ENCODE measurements at regions not wholly inside any gene's neighbourhood (a gene's known extent, or its start where the extent isn't known, plus 50 kb on each side); places are given as distances from the start of the nearest gene placed in this dataset.
"Not testable (repeated sequence)": the region's sequence is repeated elsewhere in the genome, so short reads cannot be mapped to it uniquely, and the experiment has no call there.

DNA sequence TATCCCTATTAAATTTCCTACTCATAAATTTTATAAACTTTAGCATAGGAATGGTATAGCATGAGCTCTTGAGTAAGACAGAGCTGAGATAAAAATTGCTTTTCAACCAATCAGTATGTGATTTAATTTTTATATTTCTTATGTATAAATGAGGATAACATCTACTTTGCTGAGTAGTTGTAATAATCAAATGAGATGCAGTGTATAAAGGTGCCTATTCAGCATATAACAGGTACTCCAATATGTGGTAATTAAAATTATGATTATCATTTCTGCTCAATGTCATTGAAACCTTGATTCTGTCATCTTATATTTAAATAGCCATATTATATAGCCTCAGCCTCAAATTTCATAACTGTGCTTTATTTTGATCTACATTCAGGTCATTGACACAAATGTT lies 700.4 kb upstream of the SLC8A1 start:
- no peak for DNase-seq (ENCODE audit: low read depth in 2 of 2)

DNA sequence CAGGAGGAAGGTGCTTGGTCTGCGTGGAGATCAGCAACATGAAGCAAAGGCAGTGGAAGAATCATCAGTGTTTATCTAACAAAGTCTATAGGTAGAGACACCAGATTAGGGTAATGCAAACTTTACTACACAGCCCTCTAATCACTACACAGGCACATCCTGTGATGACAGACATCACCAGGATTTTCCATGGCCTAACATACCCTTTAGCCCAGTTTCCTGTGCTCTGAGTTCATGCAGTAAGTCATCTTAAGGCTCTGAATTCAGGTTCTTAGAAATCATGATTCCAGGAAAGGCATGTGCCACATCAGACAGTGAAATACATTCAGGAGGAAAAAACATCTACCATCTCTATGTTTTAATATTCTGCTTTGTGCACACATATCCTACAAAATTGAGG lies 708.5 kb upstream of the SLC8A1 start:
- no peak for DNase-seq (ENCODE audit: low read depth in 2 of 2)

DNA sequence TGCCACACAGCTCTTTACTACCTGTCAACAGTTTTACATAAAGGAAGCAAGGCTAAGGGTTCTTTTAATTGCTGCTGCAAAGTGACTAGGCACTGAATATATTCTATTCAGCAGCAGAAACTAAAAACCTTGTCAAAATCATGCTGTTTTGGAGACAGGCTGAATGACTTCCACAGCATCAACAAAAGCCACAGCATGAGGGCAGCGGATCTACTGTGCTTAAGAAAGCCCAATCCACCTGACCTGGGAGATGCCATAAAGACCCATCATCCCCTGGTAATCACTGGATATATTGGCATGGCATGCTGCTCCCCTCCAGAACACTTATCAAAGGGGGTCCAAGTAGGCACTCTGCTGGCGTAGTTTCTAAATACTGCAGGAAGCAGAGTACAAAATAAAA lies 715.1 kb upstream of the SLC8A1 start:
- no peak for DNase-seq (ENCODE audit: low read depth in 2 of 2)

DNA sequence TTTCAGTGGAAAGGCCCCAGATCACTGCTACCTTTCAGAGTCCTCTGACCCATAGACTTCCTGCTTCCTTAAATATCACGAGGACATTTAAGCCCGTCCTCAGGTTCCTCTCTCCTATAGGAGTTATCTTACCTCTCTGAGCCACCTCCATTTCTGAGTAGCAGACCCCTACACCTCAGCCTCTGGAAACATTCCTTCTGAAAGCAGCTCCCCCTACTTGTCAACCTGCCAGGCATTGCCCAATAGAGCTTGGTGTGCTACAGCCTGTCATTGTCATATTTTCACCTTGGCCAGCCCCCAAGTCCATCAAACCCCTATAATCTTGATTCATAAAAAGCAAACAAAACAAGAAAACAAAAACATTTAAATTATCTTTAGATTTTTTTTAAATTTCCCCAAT lies 717.9 kb upstream of the SLC8A1 start:
- DNase-seq (ENCODE audit: low read depth in 2 of 2): no peak

DNA sequence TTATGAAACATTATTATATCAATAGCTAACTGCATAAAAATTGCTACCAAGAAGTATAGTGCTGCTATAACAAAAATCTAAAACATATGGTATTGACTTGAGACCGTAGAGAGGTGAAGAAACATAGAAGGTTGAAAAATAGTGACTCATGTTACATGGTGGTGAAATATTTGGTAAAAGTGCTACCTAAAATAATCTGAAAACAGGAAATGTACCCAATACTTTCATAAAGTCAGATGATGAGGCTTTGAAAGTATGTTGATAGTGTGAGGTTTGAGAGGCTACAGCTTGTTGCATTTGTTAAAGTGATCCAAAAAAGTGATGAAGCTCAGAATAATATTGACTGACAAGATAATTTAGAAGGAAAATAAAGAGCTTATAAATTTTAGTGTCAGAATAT lies 718.7 kb upstream of the SLC8A1 start:
- DNase-seq (ENCODE audit: low read depth in 2 of 2): no peak

DNA sequence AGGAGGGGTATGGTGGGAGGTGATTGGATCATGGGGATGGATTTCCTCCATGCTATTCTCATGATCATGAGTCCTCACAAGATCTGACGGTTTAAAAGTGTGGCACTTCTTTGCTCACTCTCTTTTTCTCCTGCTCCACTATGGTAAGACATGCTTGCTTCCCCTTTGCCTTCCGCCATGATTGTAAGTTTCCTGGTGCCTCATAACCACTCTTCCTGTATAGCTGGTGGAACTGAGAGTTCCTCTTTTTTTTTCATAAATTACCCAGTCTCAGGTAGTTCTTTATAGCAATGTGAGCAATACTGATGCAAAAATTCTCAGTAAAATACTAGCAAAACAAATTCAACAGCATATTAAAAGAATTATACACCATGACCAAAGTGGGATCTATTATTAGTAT lies 728.5 kb upstream of the SLC8A1 start:
- DNase-seq (ENCODE audit: low read depth in 2 of 2): no peak

DNA sequence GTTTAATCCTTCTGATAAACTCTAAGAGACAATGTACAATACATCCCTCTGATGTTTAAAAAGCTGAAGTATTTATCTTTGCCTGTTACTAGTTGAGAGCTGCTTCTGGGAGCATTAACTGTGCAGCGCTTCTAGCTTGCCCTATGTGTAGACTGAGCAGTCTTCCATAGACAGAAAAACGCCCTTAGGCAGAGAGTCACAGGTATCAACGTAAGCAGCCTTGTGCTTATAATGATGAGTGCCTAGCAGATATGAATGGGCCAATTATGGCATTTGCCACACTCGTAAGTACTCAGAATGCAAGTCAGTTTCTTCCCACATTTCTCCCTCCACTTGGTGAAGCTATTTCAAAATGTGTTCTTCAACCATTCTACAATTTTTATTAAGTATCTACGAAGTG lies 731.1 kb upstream of the SLC8A1 start:
- no peak for DNase-seq (ENCODE audit: low read depth in 2 of 2)

DNA sequence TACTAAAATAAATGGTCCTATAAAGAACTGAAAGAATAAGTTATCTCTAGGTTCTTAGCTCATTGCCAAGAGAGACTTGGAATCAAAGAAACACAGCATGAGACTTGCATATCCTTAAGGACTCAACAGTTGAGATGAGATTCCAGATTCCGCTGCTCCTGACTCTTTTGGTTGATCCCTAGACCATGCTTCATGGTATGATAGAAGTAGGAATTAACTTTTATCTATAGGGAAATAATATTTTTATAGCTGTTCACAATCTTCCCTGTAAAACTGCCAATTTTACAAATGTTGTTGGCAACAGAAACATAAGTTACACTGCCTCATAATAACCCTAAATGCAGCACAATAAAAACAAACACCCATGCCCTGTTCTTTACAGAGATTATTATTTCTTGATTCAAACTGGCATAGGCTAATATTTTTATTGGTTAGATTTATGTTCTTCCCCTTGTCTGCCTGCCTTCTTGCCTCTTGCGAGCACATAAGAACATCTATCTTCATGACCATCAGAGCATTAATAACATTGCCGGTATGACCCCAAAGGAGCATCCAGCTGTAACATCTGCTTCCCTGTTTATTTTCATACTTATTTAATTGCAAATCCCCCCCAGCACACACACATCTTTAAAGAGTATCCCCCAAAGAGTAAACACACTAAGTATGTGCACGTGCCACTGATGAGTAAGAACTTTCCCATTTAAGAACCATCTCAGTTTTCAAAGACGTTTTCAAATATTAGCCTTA lies 735.7 kb upstream of the SLC8A1 start:
- no peak for DNase-seq (ENCODE audit: low read depth in 2 of 2)

DNA sequence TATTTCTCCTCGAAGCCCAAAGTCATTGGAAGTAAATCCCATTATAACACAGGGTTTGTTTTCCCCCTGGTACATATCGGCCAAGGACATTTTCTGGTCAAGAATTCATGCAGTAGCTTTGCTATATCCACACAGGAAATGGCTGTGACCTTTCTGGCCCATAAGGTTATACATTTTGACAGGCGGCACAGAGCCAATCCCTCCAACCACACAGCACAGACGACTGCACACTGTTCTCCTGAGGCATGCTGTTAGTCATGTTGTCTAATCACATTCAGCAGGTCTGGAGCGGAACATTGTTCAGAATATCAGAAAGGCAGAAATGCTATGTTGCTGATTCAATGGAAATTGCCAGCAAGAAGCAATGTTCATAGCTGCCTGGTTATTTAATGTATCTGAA lies 742.3 kb upstream of the SLC8A1 start:
- DNase-seq (ENCODE audit: low read depth in 2 of 2): no peak

DNA sequence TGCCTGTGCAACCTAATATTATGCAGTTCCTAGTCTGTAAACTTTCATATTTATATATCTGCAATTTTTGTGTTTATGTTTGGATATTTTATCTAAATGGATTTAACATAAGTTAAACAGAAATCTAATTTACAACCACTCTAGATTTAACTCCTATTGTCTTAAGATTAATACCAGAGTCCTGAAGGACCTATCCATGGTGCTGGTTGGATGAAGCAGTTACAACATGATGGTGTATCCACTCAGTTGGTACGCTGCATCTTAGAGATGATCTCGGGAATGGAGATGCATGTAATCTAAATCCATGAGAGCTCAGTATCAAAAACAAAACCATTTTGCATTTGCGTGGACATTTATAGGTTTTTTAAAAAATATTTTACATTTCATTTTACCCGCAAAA lies 745.9 kb upstream of the SLC8A1 start:
- DNase-seq (ENCODE audit: low read depth in 2 of 2): no peak

DNA sequence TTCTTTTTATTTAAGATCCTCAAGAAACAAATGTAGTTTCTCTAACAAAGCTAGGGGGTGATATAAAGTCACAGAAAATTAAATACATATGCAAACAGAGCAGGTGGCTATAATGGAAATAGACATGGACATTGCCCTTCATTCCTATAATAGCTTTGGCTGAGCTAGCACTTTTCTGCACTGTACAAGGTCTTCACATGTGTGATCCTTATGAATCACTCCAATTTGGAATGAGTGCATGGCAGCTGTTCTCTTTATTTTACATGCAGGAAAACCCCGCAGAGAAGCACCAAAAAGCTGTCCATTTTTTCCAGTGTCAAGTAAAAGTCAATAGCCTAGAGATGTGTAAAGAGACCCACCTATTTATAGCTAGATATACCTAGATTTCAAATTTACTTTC lies 747.4 kb upstream of the SLC8A1 start:
- no peak for DNase-seq (ENCODE audit: low read depth in 2 of 2)

DNA sequence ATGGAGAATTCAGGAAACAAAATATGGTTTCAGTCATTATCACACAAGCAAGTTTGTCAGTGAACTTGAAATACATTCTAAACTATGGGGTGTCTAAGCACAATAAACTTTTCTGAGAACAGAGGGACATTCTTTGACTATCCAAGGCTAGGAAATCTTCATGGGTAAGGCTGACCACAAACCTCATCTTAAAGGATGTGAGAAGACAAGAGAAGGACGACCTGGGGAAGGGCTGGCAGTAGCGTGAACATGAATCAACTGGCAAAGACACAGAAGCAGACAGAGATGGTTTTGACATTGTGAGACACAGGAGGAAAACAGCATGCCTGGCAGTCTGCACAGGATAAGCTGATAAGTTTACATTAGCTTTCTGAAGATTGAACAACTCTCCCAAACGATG lies 752.4 kb upstream of the SLC8A1 start:
- DNase-seq (ENCODE audit: low read depth in 2 of 2): no peak

DNA sequence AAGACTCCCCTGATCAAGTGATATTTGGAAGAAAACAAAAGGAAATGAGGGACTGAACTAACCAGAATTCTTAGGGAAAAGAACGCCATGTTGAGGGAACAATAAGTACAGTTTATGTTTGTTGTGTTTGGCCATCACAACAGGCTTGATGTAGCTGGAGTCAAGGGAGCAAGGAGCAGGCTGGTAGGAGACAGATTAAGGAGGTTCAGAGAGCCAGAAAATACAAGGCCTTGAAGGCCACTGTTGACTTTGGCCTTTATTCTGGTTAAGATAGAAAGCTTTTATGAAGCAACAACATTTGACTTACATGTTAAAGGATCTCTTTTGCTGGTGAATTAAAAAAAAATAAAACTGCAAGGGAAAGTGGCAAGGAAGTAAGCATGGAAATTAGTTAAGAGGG lies 754.1 kb upstream of the SLC8A1 start:
- no peak for DNase-seq (ENCODE audit: low read depth in 2 of 2)

DNA sequence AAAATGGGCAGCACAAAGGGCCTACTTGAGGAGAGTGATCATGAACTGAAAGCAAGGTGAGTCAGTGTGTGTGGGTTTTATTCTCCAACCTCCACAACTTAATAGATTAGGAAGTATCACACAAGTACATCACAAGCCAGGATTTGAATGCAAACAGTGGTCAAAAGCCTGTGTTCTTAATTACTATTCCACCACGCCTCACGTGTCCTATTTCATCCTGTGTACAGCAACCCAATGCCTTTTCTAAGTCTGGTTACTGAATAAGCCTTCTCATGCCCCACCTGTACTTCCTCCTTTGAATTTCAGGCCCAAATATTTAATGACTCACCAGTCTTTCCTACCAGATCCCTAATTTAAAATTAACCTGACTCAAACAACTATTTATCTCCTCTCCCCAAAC lies 755.7 kb upstream of the SLC8A1 start:
- DNase-seq (ENCODE audit: low read depth in 2 of 2): no peak

DNA sequence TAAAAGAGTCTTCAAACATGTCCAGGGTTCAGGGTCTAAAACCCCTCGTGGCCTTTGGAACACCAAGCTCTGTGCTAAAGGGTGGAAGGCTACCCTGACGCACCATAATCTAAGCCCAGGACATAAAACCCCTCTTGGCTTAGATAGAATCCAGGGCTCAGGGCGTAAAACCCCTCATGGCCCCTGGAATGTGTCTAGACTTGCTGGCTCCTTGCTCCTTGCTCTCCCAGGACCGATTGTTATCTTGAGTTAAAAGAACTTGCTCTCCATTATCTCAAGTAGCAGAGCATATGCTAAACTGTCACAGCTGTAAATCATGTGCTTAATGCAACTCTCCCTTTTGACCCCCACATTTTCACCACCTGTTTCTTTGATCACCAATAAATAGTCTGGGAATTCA lies 758.1 kb upstream of the SLC8A1 start:
- not testable (repeated sequence) for DNase-seq (ENCODE audit: low read depth in 2 of 2)

DNA sequence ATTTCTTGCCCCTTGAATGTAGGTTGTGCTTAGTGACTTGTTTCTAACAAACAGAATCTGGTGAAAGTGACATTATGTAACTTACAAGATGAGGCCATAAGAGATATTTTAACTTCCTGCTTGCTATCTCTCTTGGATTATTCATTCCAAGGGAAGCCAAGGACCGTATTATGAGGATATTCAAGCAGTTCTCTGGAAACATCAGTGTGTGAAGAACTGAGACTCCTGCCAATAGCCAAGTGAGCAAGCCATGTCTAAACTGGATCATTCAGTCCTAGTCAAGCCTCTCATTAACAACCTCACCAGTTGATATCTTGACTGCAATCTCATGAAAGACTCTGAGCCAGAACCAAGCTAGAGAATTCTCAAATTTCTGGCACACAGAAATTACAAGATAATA lies 765.1 kb upstream of the SLC8A1 start:
- no peak for DNase-seq (ENCODE audit: low read depth in 2 of 2)

DNA sequence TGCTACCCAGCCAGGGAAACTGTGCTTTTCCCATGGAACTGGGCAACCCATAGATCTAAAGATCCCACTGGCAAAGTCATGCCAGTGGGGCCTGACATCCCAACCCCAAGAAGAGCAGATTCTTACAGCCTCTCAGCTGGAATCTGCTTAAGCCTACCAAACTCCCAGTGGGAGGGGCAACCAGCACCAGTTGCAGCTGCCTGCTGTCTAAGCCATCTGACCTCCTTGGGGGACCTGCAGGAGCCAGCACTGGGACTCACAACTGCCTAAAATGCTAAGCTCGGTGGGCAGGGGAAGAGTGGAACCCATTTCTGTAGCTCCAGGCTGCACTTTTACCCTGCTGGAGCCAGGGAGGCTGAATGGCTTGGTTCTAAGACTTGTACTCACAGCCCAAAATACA lies 770.7 kb upstream of the SLC8A1 start:
- no peak for DNase-seq (ENCODE audit: low read depth in 2 of 2)

DNA sequence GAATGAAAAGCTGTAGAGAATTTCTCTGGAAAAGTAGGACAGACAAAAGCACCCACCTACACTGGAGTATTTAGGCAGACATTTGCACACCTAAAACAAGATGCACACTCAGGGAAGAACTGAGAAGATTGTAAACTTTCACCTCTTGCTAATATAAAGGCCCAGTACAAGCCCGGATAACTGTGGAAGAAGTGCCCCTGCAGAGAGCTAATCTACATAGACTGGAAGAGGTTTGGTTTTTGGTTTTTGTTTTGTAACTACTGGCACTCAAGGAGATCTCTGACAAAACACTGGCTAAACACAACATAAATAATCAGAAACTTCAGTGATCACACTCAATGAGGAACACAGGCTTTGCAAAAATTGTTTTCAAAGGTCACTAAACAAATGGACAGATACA lies 782.2 kb upstream of the SLC8A1 start:
- DNase-seq (ENCODE audit: low read depth in 2 of 2): no peak

DNA sequence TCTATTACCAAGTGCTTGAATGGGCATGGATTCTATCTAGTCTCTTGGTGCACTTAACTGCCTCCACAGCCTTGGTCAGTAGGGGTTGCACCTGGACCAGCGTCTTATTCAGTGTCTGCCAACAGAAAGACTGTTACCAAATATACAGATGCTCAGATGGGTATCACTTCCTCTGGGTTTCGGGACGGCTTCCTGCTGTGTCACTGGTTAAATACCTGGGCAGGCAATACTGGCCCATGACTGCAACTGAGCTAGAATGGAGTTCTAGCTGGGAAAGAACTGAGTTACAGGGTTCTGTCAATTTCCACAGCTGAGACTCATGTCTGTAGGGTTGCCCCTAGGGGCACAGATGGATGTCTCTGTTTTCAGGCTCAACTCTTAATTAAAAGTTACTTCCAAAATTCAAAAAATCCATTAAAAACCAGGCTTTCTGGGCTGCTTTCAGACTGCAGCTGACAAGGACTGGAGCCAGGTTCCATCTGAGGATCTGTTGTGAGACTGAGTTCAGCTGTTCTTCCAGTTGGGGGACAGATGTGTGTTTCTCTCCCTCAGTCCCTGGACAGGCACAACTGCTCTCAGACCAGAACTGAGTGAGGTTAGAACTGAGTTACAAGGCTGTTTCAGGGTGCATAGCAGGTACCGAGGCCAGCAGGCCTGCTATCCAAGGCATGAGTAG lies 789.6 kb upstream of the SLC8A1 start:
- DNase-seq (ENCODE audit: low read depth in 2 of 2): no peak

DNA sequence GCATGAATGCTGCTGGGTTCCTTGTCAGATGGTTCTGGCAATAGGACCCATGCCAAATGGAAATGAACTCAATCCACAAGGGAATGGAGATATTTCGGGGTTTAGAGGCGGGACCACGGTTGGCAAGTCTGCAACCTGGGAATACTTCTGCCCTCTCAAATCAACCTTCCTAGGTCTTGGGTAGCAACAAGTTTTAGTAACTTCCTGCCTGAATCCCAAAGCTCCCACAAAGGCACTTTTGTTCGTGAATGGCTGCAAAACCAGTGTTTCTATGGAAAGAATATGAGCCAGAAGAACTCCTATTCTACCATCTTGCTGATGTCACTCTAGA lies 790.1 kb upstream of the SLC8A1 start:
- DNase-seq (ENCODE audit: low read depth in 2 of 2): no peak

DNA sequence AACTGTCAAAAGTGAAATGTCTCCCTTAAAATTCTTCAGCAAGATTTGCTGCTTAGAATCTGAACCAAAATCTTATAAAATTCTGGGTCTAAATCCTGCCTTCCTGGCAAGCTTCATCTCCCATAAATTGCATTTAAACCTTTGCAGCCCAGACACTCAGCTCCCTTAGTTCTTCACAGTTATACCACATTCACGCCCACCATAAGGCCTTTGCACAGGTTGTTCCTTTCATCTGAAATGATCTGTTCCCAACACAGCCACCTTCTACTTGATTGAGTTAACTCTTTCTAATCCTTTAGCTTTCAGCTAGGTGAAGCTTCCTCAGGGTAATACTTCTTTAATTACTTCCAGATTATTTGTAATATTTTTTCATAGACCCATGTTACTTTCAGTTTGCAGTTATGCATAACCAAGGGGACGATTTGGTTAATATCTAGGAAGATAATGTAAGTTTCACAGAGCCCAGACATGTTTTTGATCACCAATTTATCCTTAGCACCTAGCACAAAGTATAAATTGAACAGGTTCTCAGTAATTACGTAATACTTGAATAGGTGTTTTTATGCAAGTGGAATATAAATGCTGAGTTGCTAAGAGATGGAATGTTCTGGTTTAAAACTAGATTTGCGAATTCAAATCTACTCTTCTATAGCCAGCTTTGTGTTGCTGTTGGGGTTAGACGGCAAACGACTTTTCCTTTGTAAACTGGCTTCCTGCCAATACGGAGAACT lies 779.7 kb upstream of the PKDCC start:
- no peak for DNase-seq (ENCODE audit: low read depth in 2 of 2)

DNA sequence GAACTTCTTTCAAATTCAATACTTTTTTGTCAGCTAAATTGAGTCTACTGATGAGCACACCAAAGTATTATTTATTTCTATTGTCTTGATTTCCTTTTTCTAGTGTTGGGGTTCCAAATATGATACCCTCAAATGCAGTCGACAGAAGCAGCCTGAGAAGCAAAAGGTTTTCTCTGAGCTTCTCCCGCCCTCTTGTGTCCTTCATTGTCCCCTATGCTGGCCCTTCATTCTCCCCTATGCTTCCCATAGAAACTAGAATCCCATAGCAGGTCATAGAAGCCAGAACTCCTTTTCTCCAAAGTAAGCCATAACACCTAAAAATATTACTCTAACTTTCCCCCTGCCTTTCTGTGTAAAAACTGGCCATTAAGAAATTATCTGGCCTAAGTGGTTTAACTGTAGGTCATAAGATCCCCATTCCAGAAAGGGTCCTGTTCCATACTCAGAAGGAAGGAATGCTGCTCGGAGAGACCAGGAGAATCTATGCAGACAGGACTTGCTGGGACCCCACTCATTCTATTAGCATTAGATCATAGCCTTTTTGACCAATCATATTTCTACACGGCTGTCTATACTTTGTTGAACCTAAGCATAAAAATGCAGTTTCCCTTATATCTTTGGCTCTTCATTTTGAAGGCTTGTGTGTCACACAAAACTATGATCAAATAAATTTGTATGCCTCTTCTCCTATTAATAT lies 764.6 kb upstream of the PKDCC start:
- DNase-seq (ENCODE audit: low read depth in 2 of 2): no peak

DNA sequence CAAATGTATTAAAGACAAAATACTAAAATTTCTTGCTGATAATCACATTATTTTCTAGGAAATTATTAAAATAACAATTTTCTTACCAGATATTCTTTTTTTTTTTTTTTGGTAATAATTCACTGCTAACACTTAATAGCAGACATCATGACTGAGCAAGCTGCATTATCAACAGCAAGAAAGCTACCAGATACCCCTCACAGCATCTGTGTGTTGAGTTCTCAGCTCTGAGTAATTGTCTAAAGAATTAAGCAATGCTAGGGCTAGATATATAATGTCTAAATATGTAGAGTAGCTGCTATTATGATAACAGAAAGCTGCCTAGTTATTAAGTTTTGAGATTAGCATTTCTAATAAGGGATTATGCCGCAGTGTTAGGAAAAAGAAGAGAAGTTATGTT lies 754.3 kb upstream of the PKDCC start:
- DNase-seq (ENCODE audit: low read depth in 2 of 2): no peak
